RWPE1 (cell line): ENCODE measurements at regions not wholly inside any gene's neighbourhood (a gene's known extent, or its start where the extent isn't known, plus 50 kb on each side); places are given as distances from the start of the nearest gene placed in this dataset.

ENCODE experiments used
- CTCF ChIA-PET: fragments of 350-600 bp; sonication (Branson Sonifier 250); formaldehyde crosslinking; extraction: SDS; loops from one replicate; lab custom pipeline; 2021; lab: Yijun Ruan, JAX
- POLR2A ChIA-PET: fragments of 400-600 bp; formaldehyde crosslinking; extraction: SDS; loops from one replicate; lab custom pipeline; 2020; ENCODE audit warnings: antibody characterized with exemption; ENCODE audit not compliant: low non-redundant PET; lab: Yijun Ruan, JAX
- DNase-seq: peaks from one replicate; pipeline ENCODE4 v3.0.0; 2012; ENCODE audit warnings: low spot score
- H3K27ac ChIP-seq: fragments of 450-650 bp; 2 replicates; pipeline ENCODE4 v1.5.1; 2017
- CTCF ChIP-seq: fragments of 450-650 bp; conservative IDR thresholded peaks from 2 replicates; pipeline ENCODE4 v1.5.1; 2017; ENCODE audit warnings: low read depth, mild to moderate bottlenecking

- POLR2A ChIA-PET, result no interaction called here
These were observed 63.7 kb upstream of the DHX40 start for GRCh38 chr17:59501690-59502089.

GRCh38 chr17:59502800-59503199, 62.6 kb upstream of the DHX40 start:
- H3K27ac ChIP-seq, result no peak overlapping the region
- POLR2A ChIA-PET, result no interaction called here
- CTCF ChIA-PET, result interaction anchor here (0.6 to 1.0 kb wide), 4 partner anchors 11 to 455 kb away, joined by 3 to 4 read pairs (median 4); no protein-coding TSS in a partner anchor
- TF ChIP-seq CTCF, result no peak
- DNase-seq, result no peak

More at GRCh38 chr17:59501690-59502089, 63.7 kb upstream of the DHX40 start:
- TF ChIP-seq CTCF, result no peak
- no peak overlapping the region for H3K27ac ChIP-seq
- no peak for DNase-seq
- CTCF ChIA-PET, result no interaction called here

GRCh38 chr17:59503500-59503899, 61.9 kb upstream of the DHX40 start:
- TF ChIP-seq CTCF, result no peak
- POLR2A ChIA-PET, result interaction anchor here (0.8 kb wide), 1 partner anchor 60 kb away, joined by 4 read pairs; no protein-coding TSS in a partner anchor
- no peak for DNase-seq
- H3K27ac ChIP-seq, result no peak overlapping the region
- CTCF ChIA-PET, result interaction anchor here (0.6 kb wide), 1 partner anchor 456 kb away, joined by 3 read pairs; no protein-coding TSS in a partner anchor

GRCh38 chr17:59504821-59505220, 60.6 kb upstream of the DHX40 start:
- DNase-seq, result no peak
- POLR2A ChIA-PET, result no interaction called here
- TF ChIP-seq CTCF, result no peak
- CTCF ChIA-PET, result interaction anchor here (0.9 kb wide), 1 partner anchor 176 kb away, joined by 3 read pairs; no protein-coding TSS in a partner anchor
- no peak overlapping the region for H3K27ac ChIP-seq

- ChIA-PET CTCF (no interaction called here), POLR2A (no interaction called here)
- TF ChIP-seq CTCF, result no peak
- no peak overlapping the region for H3K27ac ChIP-seq
- peak; percentile 69 for DNase-seq
These were observed 59.7 kb upstream of the DHX40 start for GRCh38 chr17:59505610-59506276.

- no peak for TF ChIP-seq CTCF
- ChIA-PET CTCF (interaction anchor here (0.6 kb wide), 1 partner anchor 431 kb away, joined by 6 read pairs; no protein-coding TSS in a partner anchor), POLR2A (no interaction called here)
- no peak for DNase-seq
- no peak overlapping the region for H3K27ac ChIP-seq
These were observed 58.3 kb upstream of the DHX40 start for GRCh38 chr17:59506894-59507726.
